ENCODE measurements at regions not wholly inside any gene's neighbourhood (a gene's known extent, or its start where the extent isn't known, plus 50 kb on each side); places are given as distances from the start of the nearest gene placed in this dataset.

DNA sequence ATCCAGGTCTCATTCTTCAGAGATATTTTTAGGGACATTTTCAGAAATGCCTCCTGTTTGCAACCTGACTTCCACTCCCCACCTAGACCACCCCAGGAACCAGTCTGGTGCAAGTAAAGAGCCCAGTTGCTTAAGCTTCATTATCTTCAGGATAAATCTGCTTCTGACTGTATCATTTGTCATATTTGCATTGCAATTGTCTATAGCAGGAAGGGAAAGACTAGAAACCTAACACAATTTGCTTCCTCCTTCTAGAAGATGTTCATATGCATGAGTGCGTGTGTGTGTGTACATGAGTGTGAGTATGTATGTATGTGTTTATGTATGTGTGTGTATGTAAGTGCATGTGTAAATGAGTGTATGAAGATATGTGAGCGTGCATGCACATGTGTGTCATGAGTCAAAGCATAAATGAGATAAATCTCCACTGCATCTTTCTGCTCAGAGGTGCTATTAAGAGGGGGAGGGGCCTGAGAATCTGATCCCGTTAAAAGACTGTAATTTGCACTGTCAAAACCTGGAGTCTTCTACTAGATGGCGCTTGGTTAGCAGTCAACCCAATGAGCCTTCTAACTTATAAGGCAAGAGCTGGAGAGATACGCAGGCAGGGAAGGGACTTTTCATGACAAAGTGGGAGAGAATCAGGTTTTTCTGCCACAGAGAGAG is 178.8 kb upstream of the KL start:
- intact Hi-C loops (cut with DNase I; ENCODE audit: low total_unique reads): no loop called here
- Histone ChIP-seq H3K4me1 (no peaks in the 10 kb centered on the region), H3K4me3 (no peak overlapping the region), H3K9me3 (no peaks in the 10 kb centered on the region), H3K36me3 (ENCODE audit: low read depth, missing control alignments) (no peaks in the 10 kb centered on the region), H3K27me3 (no peaks in the 10 kb centered on the region), H3K27ac (no peak overlapping the region)
- WGBS, 2 donors: 66 to 76% methylated on average over 5 of the region's 5 CpGs
- no peak for DNase-seq
- TF ChIP-seq POLR2A (IDR thresholded peaks at IDR 0.05): no peak
- TF ChIP-seq, protein P1, sequence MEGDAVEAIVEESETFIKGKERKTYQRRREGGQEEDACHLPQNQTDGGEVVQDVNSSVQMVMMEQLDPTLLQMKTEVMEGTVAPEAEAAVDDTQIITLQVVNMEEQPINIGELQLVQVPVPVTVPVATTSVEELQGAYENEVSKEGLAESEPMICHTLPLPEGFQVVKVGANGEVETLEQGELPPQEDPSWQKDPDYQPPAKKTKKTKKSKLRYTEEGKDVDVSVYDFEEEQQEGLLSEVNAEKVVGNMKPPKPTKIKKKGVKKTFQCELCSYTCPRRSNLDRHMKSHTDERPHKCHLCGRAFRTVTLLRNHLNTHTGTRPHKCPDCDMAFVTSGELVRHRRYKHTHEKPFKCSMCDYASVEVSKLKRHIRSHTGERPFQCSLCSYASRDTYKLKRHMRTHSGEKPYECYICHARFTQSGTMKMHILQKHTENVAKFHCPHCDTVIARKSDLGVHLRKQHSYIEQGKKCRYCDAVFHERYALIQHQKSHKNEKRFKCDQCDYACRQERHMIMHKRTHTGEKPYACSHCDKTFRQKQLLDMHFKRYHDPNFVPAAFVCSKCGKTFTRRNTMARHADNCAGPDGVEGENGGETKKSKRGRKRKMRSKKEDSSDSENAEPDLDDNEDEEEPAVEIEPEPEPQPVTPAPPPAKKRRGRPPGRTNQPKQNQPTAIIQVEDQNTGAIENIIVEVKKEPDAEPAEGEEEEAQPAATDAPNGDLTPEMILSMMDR (IDR thresholded peaks at IDR 0.05): no peak

DNA sequence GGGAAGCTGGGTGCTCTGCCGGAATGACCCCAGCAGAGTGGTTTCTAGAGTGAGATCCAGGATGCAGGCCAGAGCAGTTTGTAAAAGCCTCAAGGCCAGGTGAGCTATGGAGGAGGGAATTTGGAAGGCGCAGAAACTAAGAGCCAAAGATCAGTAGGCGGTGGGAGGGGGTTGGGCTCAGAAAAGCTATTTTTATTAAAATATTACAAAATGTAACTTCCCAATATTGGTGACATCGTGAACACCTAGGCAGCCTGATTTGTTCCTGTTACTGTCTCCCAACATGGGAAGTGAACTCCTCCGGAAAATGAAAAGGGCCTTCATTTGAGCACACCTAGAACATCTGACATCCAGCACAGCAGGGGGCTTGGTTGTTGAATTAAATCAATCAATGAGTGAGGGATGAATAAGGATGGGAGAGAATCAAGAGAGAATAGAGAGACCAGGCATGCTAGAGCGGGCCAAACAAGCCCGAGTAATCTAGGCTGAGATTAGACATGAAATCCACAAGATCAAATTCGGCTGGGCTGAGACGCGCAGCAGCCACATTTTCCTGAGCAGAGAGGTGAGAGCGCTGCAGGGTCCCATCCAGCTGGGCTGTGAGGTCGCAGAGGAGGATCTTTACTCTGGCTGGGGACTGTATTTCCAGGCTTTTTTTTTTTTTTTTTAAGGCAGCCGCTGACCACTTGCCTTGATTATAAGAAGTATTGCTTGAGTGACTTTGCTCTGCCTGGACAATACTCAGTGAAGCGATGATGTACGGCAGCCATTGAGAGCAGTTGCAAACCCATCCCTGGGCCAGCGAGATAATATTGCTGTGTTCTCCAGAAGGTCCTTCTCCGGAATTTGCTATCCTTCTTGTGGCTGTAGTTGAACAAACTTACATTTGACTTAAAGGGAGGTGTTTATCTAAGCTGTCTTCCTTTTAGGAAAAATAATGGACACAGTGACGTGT is 178.0 kb upstream of the KL start:
- Histone ChIP-seq H3K27me3 (no peaks in the 10 kb centered on the region), H3K9me3 (no peaks in the 10 kb centered on the region), H3K4me3 (no peak overlapping the region), H3K36me3 (ENCODE audit: low read depth, missing control alignments) (no peaks in the 10 kb centered on the region), H3K4me1 (no peaks in the 10 kb centered on the region), H3K27ac (no peak overlapping the region)
- intact Hi-C loops (cut with DNase I; ENCODE audit: low total_unique reads): no loop called here
- WGBS, 2 donors: 35 to 63% methylated on average over 18 of the region's 18 CpGs
- TF ChIP-seq, protein P1 (IDR thresholded peaks at IDR 0.05): no peak
- no peak for TF ChIP-seq POLR2A (IDR thresholded peaks at IDR 0.05)
- DNase-seq: no peak

DNA sequence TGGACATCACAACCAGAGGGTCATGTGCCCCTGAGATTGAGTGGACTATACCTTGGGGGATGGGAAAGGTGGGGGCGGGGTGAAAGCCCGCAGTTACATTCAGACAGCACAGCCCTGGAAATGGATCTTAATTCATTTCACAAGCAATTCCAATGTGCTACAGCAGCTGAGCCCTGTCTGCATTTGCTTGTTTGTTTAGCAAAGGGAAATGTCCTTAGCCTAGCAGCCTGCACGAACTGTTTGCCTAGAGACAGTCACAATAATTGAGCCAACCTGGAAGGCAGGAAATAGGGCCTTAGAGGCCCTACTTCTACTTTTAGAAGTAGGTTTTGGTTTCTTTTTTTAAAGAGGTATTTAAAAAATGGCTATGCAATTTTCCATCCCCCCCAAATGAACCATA is 177.3 kb upstream of the KL start:
- no peak for TF ChIP-seq POLR2A (IDR thresholded peaks at IDR 0.05)
- TF ChIP-seq, protein P1 (IDR thresholded peaks at IDR 0.05): no peak
- intact Hi-C loops (cut with DNase I; ENCODE audit: low total_unique reads): no loop called here
- Histone ChIP-seq H3K27me3 (no peaks in the 10 kb centered on the region), H3K4me1 (no peaks in the 10 kb centered on the region), H3K4me3 (no peak overlapping the region), H3K9me3 (no peaks in the 10 kb centered on the region), H3K27ac (no peak overlapping the region), H3K36me3 (ENCODE audit: low read depth, missing control alignments) (no peaks in the 10 kb centered on the region)
- no peak for DNase-seq
- WGBS, 2 donors: 28 to 33% methylated on average over 3 of the region's 3 CpGs

DNA sequence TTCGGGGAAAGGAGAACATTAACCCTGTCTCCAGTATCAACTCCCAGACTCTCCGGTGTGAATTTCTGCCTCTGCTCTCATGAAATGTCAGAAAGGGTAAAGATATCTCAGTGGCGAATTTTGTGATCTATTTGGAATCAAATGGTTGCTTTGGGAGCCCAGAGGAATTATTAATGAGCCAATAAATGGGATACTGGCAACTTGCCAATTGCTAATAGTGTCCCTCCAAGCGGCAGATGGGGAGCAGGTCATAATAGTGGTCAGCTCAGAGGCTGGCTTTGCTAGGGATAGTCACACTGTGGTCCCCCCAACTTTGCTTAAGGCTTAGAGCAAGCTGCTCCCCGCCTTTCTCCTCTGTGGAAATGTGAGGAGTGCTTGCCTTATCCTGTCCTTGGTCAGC is 176.1 kb upstream of the KL start:
- H3K4me3 ChIP-seq: no peak overlapping the region
- no peaks in the 10 kb centered on the region for H3K9me3 ChIP-seq
- no peaks in the 10 kb centered on the region for H3K4me1 ChIP-seq
- DNase-seq: no peak
- H3K36me3 ChIP-seq (ENCODE audit: low read depth, missing control alignments): no peaks in the 10 kb centered on the region
- WGBS, 2 donors: 81 to 82% methylated on average over 4 to 5 of the region's 5 CpGs
- no peak overlapping the region for H3K27ac ChIP-seq
- intact Hi-C loops (cut with DNase I; ENCODE audit: low total_unique reads): no loop called here
- TF ChIP-seq, protein P1 (IDR thresholded peaks at IDR 0.05): no peak
- no peak for TF ChIP-seq POLR2A (IDR thresholded peaks at IDR 0.05)
- H3K27me3 ChIP-seq: no peaks in the 10 kb centered on the region

Measured in testis (tissue), 2 donors.